Ishikawa (cell line): ENCODE measurements at regions not wholly inside any gene's neighbourhood (a gene's known extent, or its start where the extent isn't known, plus 50 kb on each side); places are given as distances from the start of the nearest gene placed in this dataset.

Experiments
- CEBPB ChIP-seq: IDR thresholded peaks from 2 replicates; pipeline ENCODE4 v1.6.1; 2012
- CREB1 ChIP-seq: IDR thresholded peaks from 2 replicates; pipeline ENCODE4 v1.6.1; 2012; ENCODE audit warnings: low read depth
- EGR1 ChIP-seq: IDR thresholded peaks from 2 replicates; pipeline ENCODE4 v1.6.1; 2012
- EP300 ChIP-seq: IDR thresholded peaks from 2 replicates; pipeline ENCODE4 v1.6.1; 2012; ENCODE audit warnings: borderline replicate concordance
- FOXM1 ChIP-seq: IDR thresholded peaks from 2 replicates; pipeline ENCODE4 v1.6.1; 2012; ENCODE audit warnings: low read depth, borderline replicate concordance
- NFIC ChIP-seq: IDR thresholded peaks from 2 replicates; pipeline ENCODE4 v1.6.1; 2012
- RAD21 ChIP-seq: IDR thresholded peaks from 2 replicates; pipeline ENCODE4 v1.6.1; 2012; ENCODE audit warnings: low read depth
- TAF1 ChIP-seq: IDR thresholded peaks from 2 replicates; pipeline ENCODE4 v1.6.1; 2012; ENCODE audit warnings: low read depth, mild to moderate bottlenecking
- TCF12 ChIP-seq: IDR thresholded peaks from 2 replicates; pipeline ENCODE4 v1.6.1; 2012; ENCODE audit warnings: low read depth
- TEAD4 ChIP-seq: IDR thresholded peaks from 2 replicates; pipeline ENCODE4 v1.6.1; 2012
- YY1 ChIP-seq: IDR thresholded peaks from 2 replicates; pipeline ENCODE4 v1.6.1; 2012; ENCODE audit warnings: low read depth
- ZBTB7A ChIP-seq: IDR thresholded peaks from 2 replicates; pipeline ENCODE4 v1.6.1; 2012; ENCODE audit warnings: low read depth
- TF ChIP-seq, protein P1 (sequence below): IDR thresholded peaks from 2 replicates; pipeline ENCODE4 v1.6.1; 2012
- TF ChIP-seq, protein P2 (sequence below): IDR thresholded peaks from 2 replicates; pipeline ENCODE4 v1.6.1; 2012
- TF ChIP-seq, protein P3 (sequence below): IDR thresholded peaks from 2 replicates; pipeline ENCODE4 v1.6.1; 2012; ENCODE audit warnings: low read depth, mild to moderate bottlenecking

DNA sequence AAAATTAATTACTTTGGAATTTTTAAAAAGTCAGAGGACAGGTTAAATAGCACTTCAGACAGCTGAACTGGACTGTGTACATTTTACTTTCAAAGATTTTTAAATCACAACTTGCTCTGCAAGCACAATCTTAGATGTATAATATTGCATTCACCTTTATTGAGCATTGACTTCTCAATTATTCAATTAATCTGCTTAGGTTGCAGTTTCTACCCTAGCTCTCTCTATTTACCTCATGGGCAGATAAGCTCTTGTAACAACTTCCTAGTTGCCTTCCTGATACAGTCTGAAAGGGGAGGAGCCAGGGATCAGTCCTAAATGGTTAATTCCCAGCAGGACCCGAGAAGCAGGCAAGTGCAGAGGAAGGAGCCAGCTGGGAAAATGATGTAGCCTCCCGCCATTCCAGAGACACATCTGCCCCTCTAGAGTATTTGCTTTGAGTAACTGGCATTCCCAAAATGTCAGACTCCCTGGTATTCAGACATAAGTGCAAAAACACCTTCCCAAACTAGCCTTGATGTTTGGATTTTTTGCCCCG lies 302.8 kb downstream of the GALC start:
- TF ChIP-seq CREB1 (no peak), EGR1 (no peak)

DNA sequence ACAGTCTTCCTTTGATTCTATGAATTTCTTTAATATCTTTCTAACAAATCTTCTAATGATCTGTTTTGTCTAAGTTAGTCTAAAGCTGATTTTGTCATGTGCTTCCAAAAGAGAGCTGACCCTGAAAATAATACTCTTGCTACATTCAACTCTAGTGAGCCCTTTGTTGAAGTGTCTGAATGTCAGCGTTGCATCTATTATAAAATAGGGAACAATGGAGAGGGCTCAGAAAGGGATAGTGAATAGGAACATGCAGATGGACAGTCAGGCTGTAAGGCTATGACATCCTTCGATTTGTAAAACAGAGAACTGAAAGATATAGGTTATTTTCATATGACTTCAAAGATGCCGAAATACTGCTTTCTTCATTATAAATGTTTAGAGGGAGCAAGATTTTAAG lies 304.5 kb downstream of the GALC start:
- TF ChIP-seq, protein P1, sequence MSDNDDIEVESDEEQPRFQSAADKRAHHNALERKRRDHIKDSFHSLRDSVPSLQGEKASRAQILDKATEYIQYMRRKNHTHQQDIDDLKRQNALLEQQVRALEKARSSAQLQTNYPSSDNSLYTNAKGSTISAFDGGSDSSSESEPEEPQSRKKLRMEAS, result no peak
- TF ChIP-seq NFIC, result no peak
- TF ChIP-seq TAF1, result no peak
- TF ChIP-seq CREB1, result no peak
- no peak for TF ChIP-seq EGR1
- no peak for TF ChIP-seq EP300
- TF ChIP-seq TEAD4, result no peak
- TF ChIP-seq RAD21, result no peak
- TF ChIP-seq, protein P2, sequence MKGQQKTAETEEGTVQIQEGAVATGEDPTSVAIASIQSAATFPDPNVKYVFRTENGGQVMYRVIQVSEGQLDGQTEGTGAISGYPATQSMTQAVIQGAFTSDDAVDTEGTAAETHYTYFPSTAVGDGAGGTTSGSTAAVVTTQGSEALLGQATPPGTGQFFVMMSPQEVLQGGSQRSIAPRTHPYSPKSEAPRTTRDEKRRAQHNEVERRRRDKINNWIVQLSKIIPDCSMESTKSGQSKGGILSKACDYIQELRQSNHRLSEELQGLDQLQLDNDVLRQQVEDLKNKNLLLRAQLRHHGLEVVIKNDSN, result no peak
- no peak for TF ChIP-seq ZBTB7A

DNA sequence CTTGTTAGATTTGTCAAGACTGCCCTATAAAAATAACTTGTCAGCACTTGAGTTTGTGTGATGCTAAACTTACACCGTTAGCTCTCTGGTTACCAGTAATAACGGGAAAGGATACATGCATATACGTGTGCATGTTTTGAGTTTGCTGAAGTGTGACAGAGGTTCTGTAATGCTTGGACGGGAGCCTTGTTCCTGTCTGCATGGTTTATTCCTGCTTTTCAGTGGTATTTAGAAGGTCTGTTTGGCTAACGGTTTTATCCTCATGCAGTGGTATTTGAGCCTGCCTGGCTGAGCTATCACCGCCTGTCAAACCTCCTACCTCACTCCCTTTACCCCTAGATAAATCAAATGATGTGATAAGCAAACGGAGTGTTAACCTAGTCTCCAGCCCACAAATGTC lies 305.6 kb downstream of the GALC start:
- TF ChIP-seq CREB1, result no peak
- TF ChIP-seq EP300, result no peak
- TF ChIP-seq ZBTB7A, result no peak
- TF ChIP-seq, protein P1, result no peak
- TF ChIP-seq NFIC, result no peak
- TF ChIP-seq YY1, result no peak

DNA sequence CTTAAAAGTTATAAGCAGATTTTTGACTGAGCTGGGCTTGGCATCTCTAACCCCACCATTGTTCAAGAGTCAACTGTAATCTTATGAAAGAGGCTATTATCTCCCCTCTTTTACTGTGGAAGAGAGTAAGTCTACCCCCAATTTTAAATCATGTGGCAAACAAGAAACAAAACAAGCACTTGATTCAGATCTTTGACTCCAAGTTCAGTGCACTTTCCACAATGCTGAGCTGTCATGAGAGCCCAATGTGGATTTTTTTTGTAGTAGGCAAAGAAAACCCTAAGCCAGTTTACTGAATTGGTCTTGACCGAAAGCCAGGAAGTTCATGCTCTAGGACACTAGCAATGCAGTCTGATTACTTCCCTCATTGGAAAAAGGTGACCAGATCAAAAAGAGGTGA lies 306.2 kb downstream of the GALC start:
- TF ChIP-seq, protein P1, result no peak
- no peak for TF ChIP-seq EP300
- no peak for TF ChIP-seq TCF12
- no peak for TF ChIP-seq RAD21

DNA sequence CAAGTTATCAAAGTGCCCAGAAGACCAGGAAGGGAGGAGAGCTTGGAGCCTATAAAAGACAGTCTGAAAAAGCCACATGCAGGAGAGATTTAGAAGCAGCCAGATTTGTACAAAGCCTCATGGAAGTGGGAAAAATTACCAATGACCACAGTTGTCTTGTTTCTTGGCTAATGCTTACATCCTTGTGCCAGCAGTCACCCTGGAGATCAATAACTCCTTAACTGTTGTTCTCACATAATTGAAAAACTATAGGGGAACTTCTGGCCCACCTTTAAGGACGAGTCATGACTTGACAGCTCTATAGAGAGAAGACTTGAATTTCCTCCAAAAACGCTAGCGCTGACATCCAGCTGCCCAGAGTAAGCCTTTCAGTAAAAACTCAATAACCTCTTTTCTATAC lies 313.1 kb downstream of the GALC start:
- no peak for TF ChIP-seq CREB1
- TF ChIP-seq, protein P2, result no peak
- TF ChIP-seq EP300, result no peak
- TF ChIP-seq YY1, result no peak
- TF ChIP-seq, protein P1, result no peak

DNA sequence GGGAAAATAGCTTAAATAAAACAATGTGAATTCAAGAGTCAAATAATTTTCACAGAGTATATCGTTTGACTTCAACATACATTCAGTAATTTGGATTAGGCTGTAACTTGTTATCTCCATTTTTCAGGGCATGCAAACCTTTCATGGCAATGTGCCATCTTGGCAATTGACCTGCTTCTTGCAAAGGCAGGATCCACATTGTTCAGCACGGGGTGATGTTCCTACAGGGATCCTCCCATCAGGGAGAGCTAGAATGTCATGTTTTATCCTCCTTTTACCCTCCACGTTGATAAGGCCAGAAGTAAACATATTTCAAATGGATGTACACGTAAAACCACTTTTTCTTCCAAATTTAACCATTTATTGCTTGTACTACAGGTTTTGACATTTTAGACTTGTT lies 314.4 kb downstream of the GALC start:
- no peak for TF ChIP-seq RAD21
- TF ChIP-seq, protein P2, result no peak
- no peak for TF ChIP-seq CEBPB
- TF ChIP-seq FOXM1, result no peak
- no peak for TF ChIP-seq ZBTB7A
- no peak for TF ChIP-seq EP300
- TF ChIP-seq TAF1, result no peak
- no peak for TF ChIP-seq YY1
- TF ChIP-seq TEAD4, result no peak
- TF ChIP-seq NFIC, result no peak
- TF ChIP-seq TCF12, result no peak
- TF ChIP-seq, protein P1, result no peak
- TF ChIP-seq CREB1, result no peak
- TF ChIP-seq, protein P3, sequence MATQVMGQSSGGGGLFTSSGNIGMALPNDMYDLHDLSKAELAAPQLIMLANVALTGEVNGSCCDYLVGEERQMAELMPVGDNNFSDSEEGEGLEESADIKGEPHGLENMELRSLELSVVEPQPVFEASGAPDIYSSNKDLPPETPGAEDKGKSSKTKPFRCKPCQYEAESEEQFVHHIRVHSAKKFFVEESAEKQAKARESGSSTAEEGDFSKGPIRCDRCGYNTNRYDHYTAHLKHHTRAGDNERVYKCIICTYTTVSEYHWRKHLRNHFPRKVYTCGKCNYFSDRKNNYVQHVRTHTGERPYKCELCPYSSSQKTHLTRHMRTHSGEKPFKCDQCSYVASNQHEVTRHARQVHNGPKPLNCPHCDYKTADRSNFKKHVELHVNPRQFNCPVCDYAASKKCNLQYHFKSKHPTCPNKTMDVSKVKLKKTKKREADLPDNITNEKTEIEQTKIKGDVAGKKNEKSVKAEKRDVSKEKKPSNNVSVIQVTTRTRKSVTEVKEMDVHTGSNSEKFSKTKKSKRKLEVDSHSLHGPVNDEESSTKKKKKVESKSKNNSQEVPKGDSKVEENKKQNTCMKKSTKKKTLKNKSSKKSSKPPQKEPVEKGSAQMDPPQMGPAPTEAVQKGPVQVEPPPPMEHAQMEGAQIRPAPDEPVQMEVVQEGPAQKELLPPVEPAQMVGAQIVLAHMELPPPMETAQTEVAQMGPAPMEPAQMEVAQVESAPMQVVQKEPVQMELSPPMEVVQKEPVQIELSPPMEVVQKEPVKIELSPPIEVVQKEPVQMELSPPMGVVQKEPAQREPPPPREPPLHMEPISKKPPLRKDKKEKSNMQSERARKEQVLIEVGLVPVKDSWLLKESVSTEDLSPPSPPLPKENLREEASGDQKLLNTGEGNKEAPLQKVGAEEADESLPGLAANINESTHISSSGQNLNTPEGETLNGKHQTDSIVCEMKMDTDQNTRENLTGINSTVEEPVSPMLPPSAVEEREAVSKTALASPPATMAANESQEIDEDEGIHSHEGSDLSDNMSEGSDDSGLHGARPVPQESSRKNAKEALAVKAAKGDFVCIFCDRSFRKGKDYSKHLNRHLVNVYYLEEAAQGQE, result no peak
- no peak for TF ChIP-seq EGR1

DNA sequence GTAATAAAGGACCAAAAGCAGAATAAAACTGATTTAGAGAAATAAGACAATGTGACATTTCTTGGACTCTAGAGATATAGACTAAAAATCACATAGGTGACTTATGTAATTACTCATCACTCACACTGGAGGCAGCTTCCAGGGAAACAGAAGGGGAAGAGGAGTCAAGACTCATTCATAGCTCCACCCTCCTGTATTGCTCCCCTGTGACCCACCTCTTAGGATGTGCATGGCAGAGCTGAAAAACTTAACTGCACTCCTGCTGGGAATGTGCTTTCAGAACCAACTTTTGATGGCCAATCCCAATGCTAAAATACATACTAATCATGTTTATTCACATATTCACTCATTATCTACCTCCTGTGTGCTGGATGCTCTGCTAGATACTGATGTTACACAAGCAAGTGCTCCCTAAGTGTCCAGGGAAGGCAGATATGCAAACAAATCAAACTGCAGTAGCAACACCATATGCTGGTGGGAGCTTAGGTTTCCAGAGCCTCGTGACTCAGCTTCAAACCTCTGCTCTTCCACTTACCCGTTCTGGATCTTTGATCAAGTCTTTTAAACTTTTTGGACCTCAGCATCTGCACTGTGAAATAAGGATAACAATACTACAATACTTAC lies 316.1 kb downstream of the GALC start:
- TF ChIP-seq, protein P2, result no peak
- TF ChIP-seq, protein P3, result no peak
- TF ChIP-seq TEAD4 (no peak), NFIC (no peak), ZBTB7A (no peak), TCF12 (no peak), FOXM1 (no peak), CREB1 (no peak), CEBPB (no peak)
